ENCODE measurements at regions not wholly inside any gene's neighbourhood (a gene's known extent, or its start where the extent isn't known, plus 50 kb on each side); places are given as distances from the start of the nearest gene placed in this dataset.

DNA sequence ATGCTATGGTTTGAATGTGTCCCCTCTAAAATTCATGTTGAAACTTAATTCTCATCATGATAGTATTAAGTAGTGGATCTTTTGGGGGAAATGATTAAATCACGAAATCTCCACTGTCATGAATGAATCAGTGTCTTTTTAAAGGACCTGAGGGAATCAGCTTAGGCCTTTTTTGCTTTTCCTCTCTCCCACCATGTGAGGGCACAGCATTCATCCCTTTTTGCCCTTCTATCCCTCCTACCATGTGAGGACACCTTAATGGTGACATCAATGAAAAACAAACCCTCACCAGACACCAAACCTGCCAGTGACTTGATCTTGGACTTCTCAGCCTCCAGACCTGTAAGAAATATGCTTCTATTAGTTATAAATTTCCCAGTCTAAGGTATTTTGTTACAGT lies 247.1 kb upstream of the UBE2E3 start:
- TF ChIP-seq CTCF (IDR thresholded peaks at IDR 0.05) (no peak), POLR2A (IDR thresholded peaks at IDR 0.05) (no peak)

Measured in Peyer's patch (tissue), 4 donors.